GM18519 (cell line): ENCODE measurements at regions not wholly inside any gene's neighbourhood (a gene's known extent, or its start where the extent isn't known, plus 50 kb on each side); places are given as distances from the start of the nearest gene placed in this dataset.
"Not testable (repeated sequence)": the region's sequence is repeated elsewhere in the genome, so short reads cannot be mapped to it uniquely, and the experiment has no call there.

Experiments
- ATAC-seq: cut with Tn5 transposase; IDR thresholded peaks from one replicate; pipeline ENCODE4 v1.9.1; 2021; ENCODE audit warnings: mild to moderate bottlenecking, moderate library complexity; ENCODE audit not compliant: unreplicated experiment, low FRiP score

DNA sequence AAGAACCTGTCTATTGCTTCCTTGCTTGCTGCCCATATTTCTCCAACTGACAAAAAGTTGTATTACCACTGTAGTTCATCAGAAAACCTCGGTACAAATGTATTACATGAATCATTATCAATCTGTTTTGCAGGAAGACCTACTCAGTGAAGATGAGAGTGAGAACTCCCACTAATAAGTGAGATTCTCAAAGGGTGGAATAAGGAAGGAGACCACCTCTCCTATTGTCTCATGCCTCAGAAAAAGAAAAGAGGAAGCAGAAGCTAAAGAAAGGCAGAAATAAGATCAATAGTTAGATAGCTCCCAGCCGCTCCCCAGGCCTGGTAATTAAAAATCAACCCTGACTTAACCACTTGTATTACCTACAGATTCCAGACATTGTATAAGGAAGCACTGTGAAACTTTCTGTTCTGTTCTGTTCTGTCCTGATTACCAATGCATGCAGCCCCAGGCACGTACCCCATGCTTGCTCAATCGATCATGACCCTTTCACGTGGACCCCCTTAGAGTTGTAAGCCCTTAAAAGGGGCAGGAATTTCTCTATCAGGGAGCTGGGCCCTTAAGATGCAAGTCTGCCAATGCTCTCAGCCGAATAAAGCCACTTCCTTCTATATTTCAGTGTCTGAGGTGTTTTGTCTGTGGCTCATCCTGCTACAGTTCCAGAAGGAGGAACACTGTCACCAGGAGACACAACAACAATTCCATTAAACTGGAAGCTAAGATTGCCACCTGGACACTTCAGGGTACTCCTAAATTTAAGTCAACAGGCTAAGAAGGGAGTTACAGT lies 152.5 kb upstream of the COX7C start:
- no peak for ATAC-seq

- ATAC-seq = not testable (repeated sequence)
Measured at GRCh38 chr5:86466721-86467120, 151.0 kb upstream of the COX7C start.

DNA sequence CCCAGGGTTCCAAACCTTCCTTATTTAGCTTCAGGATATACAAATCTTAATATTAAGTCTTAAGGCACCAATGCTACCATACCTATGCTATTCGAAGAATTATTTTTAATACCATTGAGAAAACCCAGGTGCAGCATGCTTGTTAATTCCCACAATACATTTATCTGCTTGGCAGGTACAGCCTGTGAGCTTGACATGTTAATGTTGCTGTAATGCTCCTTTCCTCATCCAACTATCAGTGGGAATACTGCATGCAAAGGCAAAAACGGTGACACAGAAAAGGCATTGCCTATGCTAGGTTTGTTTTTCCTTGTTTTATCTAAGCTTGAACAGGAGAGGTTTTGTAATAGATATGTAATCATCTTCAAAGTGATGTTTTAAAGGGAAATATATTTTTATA lies 135.7 kb upstream of the COX7C start:
- no peak for ATAC-seq

DNA sequence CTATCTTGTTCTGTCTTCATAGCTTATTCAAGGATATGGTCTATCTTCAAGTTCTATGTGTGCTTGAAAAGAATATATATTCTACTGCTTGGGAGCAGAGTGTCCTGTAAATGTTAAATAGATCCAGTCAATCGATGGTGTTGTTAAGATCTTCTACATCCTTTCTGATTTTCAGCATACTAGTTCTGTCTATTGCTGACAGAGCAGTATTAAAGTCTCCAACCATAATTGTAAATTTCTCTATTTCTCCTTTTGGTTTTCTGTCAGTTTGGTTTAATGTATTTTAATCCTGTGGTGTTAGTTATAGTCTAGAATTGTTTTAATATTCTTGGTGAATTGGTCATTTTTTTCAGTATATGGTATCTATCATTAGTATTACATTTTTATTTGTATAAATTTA lies 124.0 kb upstream of the COX7C start:
- ATAC-seq = no peak

DNA sequence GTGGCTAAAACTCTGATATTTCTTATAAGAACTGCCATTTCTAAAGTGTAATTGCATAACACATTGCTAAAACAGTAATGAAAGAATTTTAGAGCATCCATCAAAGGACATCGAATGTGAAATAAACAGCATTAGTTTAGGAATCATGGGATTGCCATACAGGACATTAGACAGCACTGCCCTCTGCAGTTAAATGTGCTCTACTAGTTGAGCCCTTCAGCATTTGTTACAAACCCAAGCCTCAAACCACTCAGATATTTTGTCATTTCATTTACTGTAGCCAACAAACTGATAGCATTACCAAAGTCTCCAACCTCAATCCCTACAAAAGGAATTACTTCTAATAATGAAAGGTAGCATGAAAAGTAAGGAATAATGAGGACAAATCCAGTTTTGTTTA lies 116.8 kb upstream of the COX7C start:
- ATAC-seq = no peak

- no peak for ATAC-seq
Measured at GRCh38 chr5:86507574-86507973, 110.2 kb upstream of the COX7C start.

GRCh38 chr5:86510330-86510915 lies 107.3 kb upstream of the COX7C start:
- not testable (repeated sequence) for ATAC-seq

DNA sequence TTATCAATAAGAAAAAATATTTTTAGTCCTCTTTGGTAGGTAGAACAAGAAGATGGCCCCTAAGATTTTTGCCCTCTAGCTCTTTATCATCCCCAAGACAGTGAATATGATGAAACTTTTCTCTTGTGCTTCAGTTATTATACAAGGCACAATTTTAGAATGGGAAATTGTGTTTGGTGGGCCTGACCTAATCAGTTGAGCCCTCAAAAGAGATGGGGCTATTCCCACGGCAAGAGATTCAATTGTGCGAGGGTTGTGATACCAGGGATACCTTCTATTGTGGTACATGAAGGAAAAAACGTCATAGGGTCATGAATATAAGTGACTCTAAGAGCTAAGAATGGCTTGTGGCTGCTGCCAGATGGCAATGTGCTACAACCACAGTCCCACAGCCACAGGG lies 94.0 kb upstream of the COX7C start:
- ATAC-seq = no peak

GRCh38 chr5:86525622-86526021 lies 92.1 kb upstream of the COX7C start:
- no peak for ATAC-seq

- ATAC-seq = no peak
Measured at GRCh38 chr5:86526811-86527348, 90.9 kb upstream of the COX7C start.

- ATAC-seq = no peak
Measured at GRCh38 chr5:86532429-86532828, 85.3 kb upstream of the COX7C start.

DNA sequence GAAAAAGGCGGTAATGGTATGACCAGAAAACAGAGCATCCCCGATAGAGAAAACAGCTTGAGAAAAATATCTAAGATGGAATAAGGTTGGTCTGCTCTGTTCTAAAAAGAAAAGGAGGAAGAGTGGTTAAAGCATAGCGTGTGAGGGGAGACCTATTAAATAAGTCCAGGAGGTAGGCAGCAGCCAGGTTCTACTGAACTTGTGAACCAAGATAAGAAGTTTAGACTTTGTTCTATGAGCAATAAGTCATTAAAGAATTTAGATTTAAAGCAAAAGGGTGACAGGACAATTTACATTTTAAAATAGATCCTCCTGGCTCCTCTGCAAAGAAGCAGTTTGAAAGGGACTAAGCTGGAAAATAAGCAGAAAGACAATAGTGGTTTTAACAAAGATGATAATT lies 81.3 kb upstream of the COX7C start:
- ATAC-seq = no peak

- ATAC-seq = peak; percentile 67
Measured at GRCh38 chr5:86542532-86542931, 75.2 kb upstream of the COX7C start.

DNA sequence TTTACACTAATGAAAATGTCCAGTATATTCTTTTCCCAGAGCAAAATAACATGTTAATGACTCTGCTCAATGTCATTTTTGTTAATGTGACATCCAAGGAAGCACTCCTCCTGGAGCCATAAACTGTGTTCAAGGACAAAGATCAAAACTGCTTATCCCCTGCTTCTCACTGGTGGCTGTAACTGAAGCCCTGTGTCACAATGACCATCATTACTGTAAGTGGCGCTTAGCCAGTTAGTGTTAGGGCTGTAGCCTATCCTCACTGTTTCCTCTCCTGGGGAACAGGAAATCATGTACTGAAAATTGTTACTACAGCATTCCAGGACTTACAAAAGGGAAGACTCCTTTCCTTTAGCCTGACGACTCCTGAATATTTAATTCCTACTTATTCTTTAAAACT lies 71.7 kb upstream of the COX7C start:
- ATAC-seq = no peak

DNA sequence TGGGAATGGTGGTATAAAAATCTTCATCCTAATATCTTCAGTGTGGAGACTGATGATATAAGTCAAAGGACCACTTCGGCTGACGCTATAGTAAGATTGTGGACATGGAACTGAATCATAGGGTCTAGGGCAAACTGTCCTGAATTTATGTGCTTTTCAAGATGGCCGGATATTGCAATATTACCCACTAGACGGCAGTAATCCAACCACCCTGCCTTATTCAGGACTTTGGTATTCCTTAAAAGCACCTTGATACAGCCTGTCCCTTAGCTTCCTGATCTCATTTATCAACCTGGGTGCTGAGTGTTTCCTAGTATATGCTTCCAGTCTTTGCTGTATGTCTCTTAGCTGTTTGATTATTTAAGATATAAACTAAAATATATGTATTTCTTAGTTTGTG lies 71.2 kb upstream of the COX7C start:
- ATAC-seq = no peak

DNA sequence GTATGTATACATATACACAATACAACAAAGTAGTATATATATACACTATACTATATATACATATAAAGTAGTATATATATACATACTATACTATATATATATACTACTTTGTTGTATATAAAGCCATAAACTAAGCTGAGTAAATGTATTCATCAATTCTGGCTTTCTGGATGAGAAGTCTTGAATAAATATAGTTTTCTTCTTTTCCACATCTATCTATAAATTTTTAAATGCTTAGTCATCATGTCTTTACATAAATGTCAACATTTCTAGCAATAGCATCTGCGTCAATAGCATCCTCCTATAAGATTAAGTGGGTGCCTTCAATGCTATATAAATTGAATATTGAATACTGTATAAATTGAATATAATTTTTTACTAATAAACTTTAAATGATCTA lies 63.1 kb upstream of the COX7C start:
- no peak for ATAC-seq

GRCh38 chr5:86557920-86558319 lies 59.8 kb upstream of the COX7C start:
- ATAC-seq = no peak

GRCh38 chr5:86565197-86565789 lies 52.4 kb upstream of the COX7C start:
- ATAC-seq = no peak

DNA sequence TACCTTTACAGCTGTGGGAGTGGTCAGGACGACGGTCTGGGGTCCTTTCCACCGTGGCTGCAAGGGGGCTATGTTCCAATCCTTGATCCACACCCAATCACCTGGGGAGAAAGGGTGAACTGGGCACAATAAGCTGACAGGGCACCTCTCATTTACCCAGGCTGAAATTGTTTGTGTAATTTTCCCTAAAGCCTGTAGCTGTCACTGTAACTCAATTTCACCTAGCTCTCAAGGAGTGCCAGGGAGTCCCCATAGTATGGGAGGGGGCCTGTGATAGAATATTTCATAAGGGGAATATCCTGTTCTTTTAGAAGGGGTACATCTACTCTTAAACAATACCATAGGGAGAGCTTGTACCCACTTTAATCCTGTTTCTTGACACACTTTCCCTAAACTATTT lies 51.7 kb upstream of the COX7C start:
- ATAC-seq = not testable (repeated sequence)
